ENCODE measurements at regions not wholly inside any gene's neighbourhood (a gene's known extent, or its start where the extent isn't known, plus 50 kb on each side); places are given as distances from the start of the nearest gene placed in this dataset.

DNA sequence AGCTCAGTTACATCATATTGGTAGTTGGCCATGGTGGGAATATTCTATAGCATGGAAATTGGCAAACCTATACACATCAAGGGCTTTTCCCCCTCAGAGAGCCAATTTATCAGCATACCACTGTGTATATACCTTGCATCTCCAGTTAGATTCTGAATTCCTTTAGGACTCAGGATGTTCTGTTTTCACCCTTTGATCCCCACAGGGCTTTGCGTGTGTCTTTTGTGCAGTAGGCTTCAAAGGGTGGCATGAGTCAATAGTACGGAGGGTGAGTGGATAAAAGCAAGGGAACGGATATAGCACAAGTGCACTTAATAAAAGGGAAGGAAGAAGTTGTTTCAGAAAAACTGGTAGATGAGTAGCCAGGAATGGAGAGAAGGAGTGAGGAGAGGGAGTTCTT, 99.2 kb upstream of the RGMA start:
- no peak for TF ChIP-seq POLR2A (IDR thresholded peaks at IDR 0.05; ENCODE audit: low read length)
- TF ChIP-seq GATA1 (IDR thresholded peaks at IDR 0.05; ENCODE audit: low read depth, low read length): no peak

Data from erythroblast (primary cell).